K562 (cell line): ENCODE measurements at regions not wholly inside any gene's neighbourhood (a gene's known extent, or its start where the extent isn't known, plus 50 kb on each side); places are given as distances from the start of the nearest gene placed in this dataset.

Experiments used
- ATAC-seq: fragments of 200-7000 bp; cut with Tn5 transposase; 3 replicates; pipeline ENCODE4 v1.9.1; 2020; ENCODE audit warnings: moderate library complexity
- BruUV-seq: library from RNA; stranded (reverse); fragments of 400-500 nt; replicated peaks from 2 replicates; lab custom pipeline; 2021; lab: Mats Ljungman, UMichigan
- CTCF ChIA-PET: fragments of 300-600 bp; formaldehyde crosslinking; extraction: SDS; loops from one replicate; lab custom pipeline; 2021; ENCODE audit warnings: low intra/inter-chr PET ratio; lab: Yijun Ruan, JAX
- POLR2A ChIA-PET: fragments of 300-600, 350-650 bp; sonication (Branson Sonifier 250); formaldehyde crosslinking; extraction: SDS; loops from one replicate; lab custom pipeline; 2021; ENCODE audit warnings: antibody characterized with exemption, inconsistent platforms; lab: Yijun Ruan, JAX
- DNase-seq, 4 experiments: peaks; one replicate each; pipeline versions ENCODE4 v3.0.0 to v3.0.0-alpha.2; 2011 to 2018; ENCODE audit warnings: low spot score in 3 of 4, mixed read lengths in 3 of 4; ENCODE audit errors: extremely low read depth in 1 of 4
- FAIRE-seq: peaks from 2 replicates; lab custom pipeline; 2011; peaks lifted over from hg19 to GRCh38; lab: Jason Lieb, UNC
- H2AFZ ChIP-seq: 2 replicates; pipeline ENCODE4 v1.6.0; 2011; ENCODE audit warnings: low read depth, low read length, control low read depth, inconsistent platforms
- H3K27ac ChIP-seq: fragments of 200-600 bp; 3 replicates; pipeline ENCODE4 v1.8.0; 2011; ENCODE audit warnings: low read depth, mild to moderate bottlenecking, control low read depth, inconsistent platforms, low read length, moderate library complexity, mixed read lengths; ENCODE audit errors: extremely low read depth
- H3K27me3 ChIP-seq, 2 experiments: fragments of 300-600 bp in 1 of 2; 2 replicates in 1 of 2; 3 replicates in 1 of 2; pipeline versions ENCODE4 v1.6.0 to v1.8.0; 2011; ENCODE audit warnings: inconsistent platforms in 2 of 2, low read length in 2 of 2, mild to moderate bottlenecking in 1 of 2, mixed read lengths in 1 of 2, moderate library complexity in 1 of 2; ENCODE audit not compliant: control insufficient read depth in 2 of 2, insufficient read depth in 2 of 2
- H3K36me3 ChIP-seq: fragments of 300-600 bp; 3 replicates; pipeline ENCODE4 v1.8.0; 2011; ENCODE audit warnings: mild to moderate bottlenecking, low read length, inconsistent platforms; ENCODE audit not compliant: control insufficient read depth, insufficient read depth
- H3K4me1 ChIP-seq, 2 experiments: fragments of 200-600 bp in 1 of 2; replicated peaks in 1 of 2; 2 replicates in 1 of 2; 3 replicates in 1 of 2; pipeline versions ENCODE4 v1.5.1 to v1.8.0; 2011; ENCODE audit warnings: inconsistent platforms in 2 of 2, low read length in 2 of 2, mild to moderate bottlenecking in 1 of 2, mixed read lengths in 1 of 2, moderate library complexity in 1 of 2; ENCODE audit not compliant: control insufficient read depth in 2 of 2, insufficient read depth in 2 of 2
- H3K4me2 ChIP-seq: 2 replicates; pipeline ENCODE4 v1.6.1; 2011; ENCODE audit warnings: low read length, control low read depth, inconsistent platforms, mixed read lengths; ENCODE audit not compliant: insufficient read depth
- H3K4me3 ChIP-seq: fragments of 200-600 bp; sonication (generic), shearing (Covaris generic); 2 replicates; pipeline ENCODE4 v1.5.1; 2016; ENCODE audit warnings: control low read depth, inconsistent platforms
- H3K79me2 ChIP-seq: fragments of 200-600 bp; 3 replicates; pipeline ENCODE4 v1.8.0; 2011; ENCODE audit warnings: low read length, inconsistent platforms; ENCODE audit not compliant: control insufficient read depth, insufficient read depth
- H3K9ac ChIP-seq, 2 experiments: 2 replicates each; pipeline versions ENCODE4 v1.6.0 to v1.6.1; 2011; ENCODE audit warnings: low read depth in 2 of 2, low read length in 2 of 2, control low read depth in 1 of 2, inconsistent platforms in 1 of 2, mild to moderate bottlenecking in 1 of 2, mixed read lengths in 1 of 2; ENCODE audit not compliant: insufficient read depth in 1 of 2
- H3K9me1 ChIP-seq: one replicate; pipeline ENCODE4 v1.6.0; 2011; ENCODE audit warnings: inconsistent platforms, mild to moderate bottlenecking, low read length, moderate library complexity; ENCODE audit not compliant: control insufficient read depth, insufficient read depth
- H3K9me3 ChIP-seq: replicated peaks from 2 replicates; pipeline ENCODE4 v1.5.1; 2011; ENCODE audit warnings: low read depth, low read length, inconsistent platforms; ENCODE audit not compliant: control insufficient read depth, insufficient read depth
- H4K20me1 ChIP-seq: replicated peaks from 2 replicates; pipeline ENCODE4 v1.6.1; 2011; ENCODE audit warnings: low read length, inconsistent platforms, mixed read lengths; ENCODE audit not compliant: control insufficient read depth, insufficient read depth
- BCL6 ChIP-seq: fragments of 250-450 bp; sonication (Bioruptor Pico); IDR thresholded peaks from 2 replicates; pipeline ENCODE4 v1.4.0; 2020
- CAMTA2 ChIP-seq: fragments of 250-450 bp; sonication (Bioruptor Pico); conservative IDR thresholded peaks from 2 replicates; pipeline ENCODE4 v1.5.1; 2022
- CHCHD3 ChIP-seq: fragments of 250-450 bp; sonication (Bioruptor Pico); IDR thresholded peaks from 2 replicates; pipeline ENCODE4 v2.1.2; 2022; ENCODE audit warnings: mild to moderate bottlenecking
- ETV5 ChIP-seq: sonication (generic); formaldehyde crosslinking; IDR thresholded peaks from 2 replicates; pipeline ENCODE4 v1.4.0; 2020; ENCODE audit warnings: low read depth, mild to moderate bottlenecking, missing genetic modification reagents
- MAFF ChIP-seq: IDR thresholded peaks from 2 replicates; pipeline ENCODE4 v1.6.1; 2012; ENCODE audit warnings: low read length, improper control_type of control experiment
- NR3C1 ChIP-seq: sonication (generic); formaldehyde crosslinking; IDR thresholded peaks from 2 replicates; pipeline ENCODE4 v1.8.1; 2022; ENCODE audit warnings: missing genetic modification reagents
- SMARCE1 ChIP-seq: fragments of 450-650 bp; IDR thresholded peaks from 2 replicates; pipeline ENCODE4 v1.7.1; 2016; ENCODE audit warnings: mild to moderate bottlenecking
- SRSF3 ChIP-seq: fragments of 200-400 bp; formaldehyde crosslinking; IDR thresholded peaks from 2 replicates; pipeline ENCODE4 v1.6.1; 2016; ENCODE audit warnings: mild to moderate bottlenecking, low read length, moderate library complexity; ENCODE audit not compliant: insufficient read depth
- TAF1 ChIP-seq: IDR thresholded peaks from 2 replicates; pipeline ENCODE4 v1.6.1; 2011; ENCODE audit warnings: mild to moderate bottlenecking, low read length, moderate library complexity; ENCODE audit not compliant: insufficient read depth, control insufficient read depth, severe bottlenecking; ENCODE audit errors: extremely low read depth
- ZNF124 ChIP-seq: sonication (generic); formaldehyde crosslinking; IDR thresholded peaks from 2 replicates; pipeline ENCODE4 v1.8.1; 2022; ENCODE audit warnings: missing genetic modification reagents
- ZNF263 ChIP-seq: sonication (generic); formaldehyde crosslinking; IDR thresholded peaks from 2 replicates; pipeline ENCODE4 v1.8.0; 2022; ENCODE audit warnings: mild to moderate bottlenecking, missing genetic modification reagents, borderline replicate concordance
- ZNF586 ChIP-seq: fragments of 450-650 bp; formaldehyde crosslinking; conservative IDR thresholded peaks from 2 replicates; pipeline ENCODE4 v1.4.0; 2020; ENCODE audit warnings: mild to moderate bottlenecking, moderate library complexity
- WGBS: fragments of 100-300 bp; shearing (Covaris generic); methylation state at CpG from one replicate; pipeline ENCODE4 v1.1.6; 2016; ENCODE audit warnings: low coverage, mixed read lengths; ENCODE audit not compliant: insufficient coverage; ENCODE audit errors: missing lambda C conversion rate; 5-methylcytosine and 5-hydroxymethylcytosine counted together
- in situ Hi-C: fragments of 300-500 bp; cut with MboI; formaldehyde crosslinking; loops from 4 replicates; pipeline ENCODE4 v1.15.0; 2018; ENCODE audit warnings: inconsistent platforms, mixed read lengths
- intact Hi-C: fragments of 100-400 bp; cut with micrococcal nuclease; formaldehyde crosslinking; loops from 2 replicates; pipeline ENCODE4 v1.14.2; 2022
- TF ChIP-seq, protein P1 (sequence below): fragments of 250-450 bp; sonication (Bioruptor Pico); IDR thresholded peaks from 2 replicates; pipeline ENCODE4 v1.4.0; 2020; ENCODE audit warnings: mild to moderate bottlenecking, moderate library complexity
- TF ChIP-seq, protein P2 (sequence below): fragments of 450-650 bp; formaldehyde crosslinking; IDR thresholded peaks from 2 replicates; pipeline ENCODE4 v1.4.0; 2020; ENCODE audit warnings: mild to moderate bottlenecking, moderate library complexity
- TF ChIP-seq, protein P3 (sequence below): fragments of 250-450 bp; sonication (Bioruptor Pico); IDR thresholded peaks from 2 replicates; pipeline ENCODE4 v1.8.0; 2022; ENCODE audit warnings: inconsistent platforms

DNA sequence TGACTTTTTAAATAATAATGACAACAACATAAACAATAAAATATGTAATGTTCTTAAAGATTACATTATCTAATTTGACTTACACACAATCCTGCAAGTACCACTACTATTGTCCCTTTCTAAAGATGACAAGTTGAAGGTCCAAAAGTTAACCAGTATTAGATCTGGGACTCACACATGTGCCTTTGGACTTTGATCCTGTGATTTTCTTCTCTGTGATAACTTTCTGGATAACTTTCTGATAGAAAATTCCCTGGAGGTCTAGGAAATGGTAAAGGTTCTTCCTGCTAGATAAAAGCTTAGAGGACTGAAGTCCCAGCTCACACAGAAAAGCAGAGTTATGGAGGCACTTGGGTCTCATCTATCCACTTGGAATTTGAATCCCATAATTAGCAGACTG lies 311.9 kb upstream of the KLHL29 start:
- TF ChIP-seq CAMTA2 (CRISPR knock-in tag): no peak
- TF ChIP-seq ZNF263 (CRISPR knock-in tag): no peak
- TF ChIP-seq MAFF: no peak
- TF ChIP-seq BCL6: no peak
- no peak for TF ChIP-seq ZNF586
- no peak for TF ChIP-seq SRSF3
- TF ChIP-seq ZNF124: no peak
- FAIRE-seq: no peak
- Histone ChIP-seq H3K4me1 (no peaks in the 10 kb centered on the region), H3K9me1 (no peaks in the 10 kb centered on the region), H2AFZ (no peak overlapping the region), H3K4me2 (no peak overlapping the region), H3K4me3 (no peak overlapping the region), H3K9me3 (no peaks in the 10 kb centered on the region), H3K27ac (no peak overlapping the region), H3K9ac (no peak overlapping the region), H4K20me1 (no peaks in the 10 kb centered on the region), H3K36me3 (no peaks in the 10 kb centered on the region), H3K79me2 (no peaks in the 10 kb centered on the region), H3K27me3 (no peaks in the 10 kb centered on the region)
- ATAC-seq: no peak
- in situ Hi-C loops (no loop called here), intact Hi-C loops (no loop called here)
- CTCF ChIA-PET: no interaction called here
- BruUV-seq: no TSS peak
- POLR2A ChIA-PET: interaction anchor here (0.6 kb wide), 1 partner anchor 616 kb away, joined by 3 read pairs; no protein-coding TSS in a partner anchor
- DNase-seq: no peak

DNA sequence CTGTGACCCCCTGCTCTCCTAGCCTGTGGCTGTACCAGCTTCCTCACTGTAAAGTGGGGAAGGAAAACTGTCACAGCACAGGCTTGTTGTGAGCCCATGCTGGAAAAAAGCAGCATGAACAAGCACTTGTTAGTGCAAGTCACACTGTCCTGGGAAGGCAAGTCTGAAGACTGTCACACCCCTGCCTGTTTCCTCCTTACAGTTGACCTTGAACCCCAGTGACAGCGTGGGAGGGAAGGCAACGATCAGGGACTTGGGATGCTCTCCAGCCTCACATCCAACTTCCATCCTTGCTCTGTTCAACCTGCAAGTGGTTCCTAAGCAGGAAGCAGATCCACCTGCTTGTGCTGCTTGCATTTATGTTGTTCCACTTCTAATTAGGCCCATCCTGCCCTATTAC lies 311.3 kb upstream of the KLHL29 start:
- Histone ChIP-seq H3K27me3 (no peaks in the 10 kb centered on the region), H3K4me1 (no peaks in the 10 kb centered on the region), H3K36me3 (no peaks in the 10 kb centered on the region), H4K20me1 (no peaks in the 10 kb centered on the region), H3K27ac (no peak overlapping the region), H3K9me3 (no peaks in the 10 kb centered on the region), H3K4me3 (no peak overlapping the region), H3K9ac (no peak overlapping the region), H3K79me2 (no peaks in the 10 kb centered on the region), H3K9me1 (no peaks in the 10 kb centered on the region), H2AFZ (no peak overlapping the region), H3K4me2 (no peak overlapping the region)
- ATAC-seq: no peak
- FAIRE-seq: no peak
- POLR2A ChIA-PET: interaction anchor here (0.6 kb wide), 1 partner anchor 616 kb away, joined by 3 read pairs; no protein-coding TSS in a partner anchor
- no TSS peak for BruUV-seq
- in situ Hi-C loops (no loop called here), intact Hi-C loops (no loop called here)
- CTCF ChIA-PET: no interaction called here
- DNase-seq: no peak
- WGBS: 0% methylated on average over 2 of the region's 2 CpGs
- TF ChIP-seq, protein P1, sequence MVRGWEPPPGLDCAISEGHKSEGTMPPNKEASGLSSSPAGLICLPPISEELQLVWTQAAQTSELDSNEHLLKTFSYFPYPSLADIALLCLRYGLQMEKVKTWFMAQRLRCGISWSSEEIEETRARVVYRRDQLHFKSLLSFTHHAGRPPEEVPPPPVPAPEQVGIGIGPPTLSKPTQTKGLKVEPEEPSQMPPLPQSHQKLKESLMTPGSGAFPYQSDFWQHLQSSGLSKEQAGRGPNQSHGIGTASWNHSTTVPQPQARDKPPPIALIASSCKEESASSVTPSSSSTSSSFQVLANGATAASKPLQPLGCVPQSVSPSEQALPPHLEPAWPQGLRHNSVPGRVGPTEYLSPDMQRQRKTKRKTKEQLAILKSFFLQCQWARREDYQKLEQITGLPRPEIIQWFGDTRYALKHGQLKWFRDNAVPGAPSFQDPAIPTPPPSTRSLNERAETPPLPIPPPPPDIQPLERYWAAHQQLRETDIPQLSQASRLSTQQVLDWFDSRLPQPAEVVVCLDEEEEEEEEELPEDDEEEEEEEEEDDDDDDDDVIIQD (CRISPR knock-in tag): no peak
- no peak for TF ChIP-seq CHCHD3 (CRISPR knock-in tag)
- TF ChIP-seq SMARCE1: no peak
- TF ChIP-seq NR3C1 (CRISPR knock-in tag): no peak
- TF ChIP-seq, protein P2, sequence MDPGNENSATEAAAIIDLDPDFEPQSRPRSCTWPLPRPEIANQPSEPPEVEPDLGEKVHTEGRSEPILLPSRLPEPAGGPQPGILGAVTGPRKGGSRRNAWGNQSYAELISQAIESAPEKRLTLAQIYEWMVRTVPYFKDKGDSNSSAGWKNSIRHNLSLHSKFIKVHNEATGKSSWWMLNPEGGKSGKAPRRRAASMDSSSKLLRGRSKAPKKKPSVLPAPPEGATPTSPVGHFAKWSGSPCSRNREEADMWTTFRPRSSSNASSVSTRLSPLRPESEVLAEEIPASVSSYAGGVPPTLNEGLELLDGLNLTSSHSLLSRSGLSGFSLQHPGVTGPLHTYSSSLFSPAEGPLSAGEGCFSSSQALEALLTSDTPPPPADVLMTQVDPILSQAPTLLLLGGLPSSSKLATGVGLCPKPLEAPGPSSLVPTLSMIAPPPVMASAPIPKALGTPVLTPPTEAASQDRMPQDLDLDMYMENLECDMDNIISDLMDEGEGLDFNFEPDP (CRISPR knock-in tag): no peak
- TF ChIP-seq ETV5 (CRISPR knock-in tag): no peak
- TF ChIP-seq, protein P3, sequence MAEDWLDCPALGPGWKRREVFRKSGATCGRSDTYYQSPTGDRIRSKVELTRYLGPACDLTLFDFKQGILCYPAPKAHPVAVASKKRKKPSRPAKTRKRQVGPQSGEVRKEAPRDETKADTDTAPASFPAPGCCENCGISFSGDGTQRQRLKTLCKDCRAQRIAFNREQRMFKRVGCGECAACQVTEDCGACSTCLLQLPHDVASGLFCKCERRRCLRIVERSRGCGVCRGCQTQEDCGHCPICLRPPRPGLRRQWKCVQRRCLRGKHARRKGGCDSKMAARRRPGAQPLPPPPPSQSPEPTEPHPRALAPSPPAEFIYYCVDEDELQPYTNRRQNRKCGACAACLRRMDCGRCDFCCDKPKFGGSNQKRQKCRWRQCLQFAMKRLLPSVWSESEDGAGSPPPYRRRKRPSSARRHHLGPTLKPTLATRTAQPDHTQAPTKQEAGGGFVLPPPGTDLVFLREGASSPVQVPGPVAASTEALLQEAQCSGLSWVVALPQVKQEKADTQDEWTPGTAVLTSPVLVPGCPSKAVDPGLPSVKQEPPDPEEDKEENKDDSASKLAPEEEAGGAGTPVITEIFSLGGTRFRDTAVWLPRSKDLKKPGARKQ (CRISPR knock-in tag): no peak
- no peak for TF ChIP-seq TAF1
